Bronchial epithelial cell (primary cell): ENCODE measurements at regions not wholly inside any gene's neighbourhood (a gene's known extent, or its start where the extent isn't known, plus 50 kb on each side); places are given as distances from the start of the nearest gene placed in this dataset.

Experiments used
- DNase-seq: peaks from one replicate; pipeline ENCODE4 v3.0.0-alpha.2; 2010; ENCODE audit warnings: low read depth
- FAIRE-seq: peaks from 2 replicates; lab custom pipeline; 2011; peaks lifted over from hg19 to GRCh38; lab: Jason Lieb, UNC
- H3K27me3 ChIP-seq: 2 replicates; pipeline ENCODE4 v1.5.1; 2011; ENCODE audit warnings: low read length; ENCODE audit not compliant: control insufficient read depth, insufficient read depth
- H3K36me3 ChIP-seq: 2 replicates; pipeline ENCODE4 v1.5.1; 2011; ENCODE audit warnings: low read length; ENCODE audit not compliant: control insufficient read depth, insufficient read depth
- H3K4me3 ChIP-seq: 2 replicates; pipeline ENCODE4 v1.5.1; 2011; ENCODE audit warnings: mild to moderate bottlenecking, low read depth, low read length, control low read depth
- CTCF ChIP-seq: IDR thresholded peaks from 2 replicates; pipeline ENCODE4 v1.5.1; 2011; ENCODE audit warnings: mild to moderate bottlenecking, moderate library complexity, low read length, control low read depth, inconsistent platforms; ENCODE audit not compliant: insufficient read depth, severe bottlenecking

GRCh38 chr9:88712484-88712883 lies 177.5 kb downstream of the NXNL2 start:
- no peaks in the 10 kb centered on the region for H3K36me3 ChIP-seq
- DNase-seq (no peak), FAIRE-seq (no peak)
- no peaks in the 10 kb centered on the region for H3K27me3 ChIP-seq
- no peak overlapping the region for H3K4me3 ChIP-seq
- no peak for TF ChIP-seq CTCF

DNA sequence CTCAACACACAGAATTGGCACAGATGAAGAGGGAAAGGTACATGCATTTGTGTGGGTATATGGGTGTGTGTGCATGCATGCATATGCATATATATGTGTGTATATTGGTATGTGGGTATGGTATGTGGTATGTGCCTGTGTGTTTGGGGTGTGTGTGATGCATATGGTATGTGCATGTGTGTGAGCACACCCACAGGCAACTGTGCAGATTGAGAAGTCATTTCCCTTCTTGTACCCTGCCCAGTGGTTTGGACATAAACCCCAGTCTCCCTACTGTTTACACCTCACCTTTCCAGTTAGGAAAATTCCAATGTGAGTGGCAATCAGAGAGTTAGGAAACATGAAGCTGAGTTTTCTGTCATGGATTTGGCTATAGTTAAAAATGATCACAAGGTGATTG lies 178.0 kb downstream of the NXNL2 start:
- Histone ChIP-seq H3K27me3 (no peaks in the 10 kb centered on the region), H3K36me3 (no peaks in the 10 kb centered on the region), H3K4me3 (no peak overlapping the region)
- DNase-seq, result no peak
- no peak for TF ChIP-seq CTCF
- no peak for FAIRE-seq

- H3K27me3 ChIP-seq, result no peaks in the 10 kb centered on the region
- H3K36me3 ChIP-seq, result no peaks in the 10 kb centered on the region
- FAIRE-seq (no peak), DNase-seq (no peak)
- no peak overlapping the region for H3K4me3 ChIP-seq
- TF ChIP-seq CTCF, result no peak
Measured at GRCh38 chr9:88716596-88717290, 181.8 kb downstream of the NXNL2 start.

DNA sequence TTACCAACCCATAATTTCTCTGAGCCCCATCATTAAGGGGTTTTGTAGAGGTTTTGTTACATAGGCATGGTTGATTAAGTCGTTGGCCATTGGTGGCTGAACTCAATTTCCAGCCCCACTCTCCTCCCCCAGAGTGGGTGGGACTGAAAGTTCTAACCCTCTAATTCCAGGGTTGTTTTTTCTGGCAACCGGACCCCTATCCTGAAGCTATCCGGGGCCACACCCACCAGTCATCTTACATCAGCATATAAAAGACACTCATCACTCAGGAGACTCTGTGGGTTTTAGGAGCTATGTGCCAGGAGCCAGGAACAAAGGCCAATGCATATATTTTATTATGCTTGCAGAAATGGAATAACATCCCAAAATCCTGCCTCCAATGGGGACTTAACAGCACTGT lies 186.0 kb downstream of the NXNL2 start:
- no peak for TF ChIP-seq CTCF
- no peaks in the 10 kb centered on the region for H3K36me3 ChIP-seq
- no peak overlapping the region for H3K4me3 ChIP-seq
- FAIRE-seq (no peak), DNase-seq (no peak)
- no peaks in the 10 kb centered on the region for H3K27me3 ChIP-seq

- DNase-seq (no peak), FAIRE-seq (no peak)
- no peak for TF ChIP-seq CTCF
- no peak overlapping the region for H3K4me3 ChIP-seq
- no peaks in the 10 kb centered on the region for H3K36me3 ChIP-seq
- no peaks in the 10 kb centered on the region for H3K27me3 ChIP-seq
Measured at GRCh38 chr9:88721495-88722279, 186.7 kb downstream of the NXNL2 start.
